Immature natural killer cell (primary cell): ENCODE measurements at regions not wholly inside any gene's neighbourhood (a gene's known extent, or its start where the extent isn't known, plus 50 kb on each side); places are given as distances from the start of the nearest gene placed in this dataset.
"Not testable (repeated sequence)": the region's sequence is repeated elsewhere in the genome, so short reads cannot be mapped to it uniquely, and the experiment has no call there.

Experiments used
- DNase-seq, 3 donors: peaks; one replicate each; pipeline ENCODE4 v3.0.0; 2022; ENCODE audit warnings: mixed read lengths in 1 of 3
- H3K27ac Mint-ChIP-seq, 6 donors: one replicate each; pipeline ENCODE4 v1.8.0; 2020; ENCODE audit warnings: mixed read lengths in 6 of 6, mild to moderate bottlenecking in 5 of 6, inconsistent platforms in 4 of 6, moderate library complexity in 3 of 6
- H3K27me3 Mint-ChIP-seq, 3 donors: one replicate each; pipeline ENCODE4 v1.8.0; 2020 to 2021; ENCODE audit warnings: low read depth in 3 of 3, mild to moderate bottlenecking in 3 of 3, mixed read lengths in 3 of 3, moderate library complexity in 3 of 3, inconsistent platforms in 1 of 3
- H3K36me3 Mint-ChIP-seq, 3 donors: one replicate each; pipeline ENCODE4 v1.8.0; 2020; ENCODE audit warnings: mixed read lengths in 3 of 3, inconsistent platforms in 2 of 3, mild to moderate bottlenecking in 2 of 3
- H3K4me1 Mint-ChIP-seq, 2 donors: one replicate each; pipeline ENCODE4 v1.8.0; 2020; ENCODE audit warnings: inconsistent platforms in 2 of 2, mild to moderate bottlenecking in 2 of 2, mixed read lengths in 2 of 2, moderate library complexity in 1 of 2
- H3K4me3 Mint-ChIP-seq, 5 donors: one replicate each; pipeline ENCODE4 v1.8.0; 2020; ENCODE audit warnings: mild to moderate bottlenecking in 5 of 5, mixed read lengths in 5 of 5, inconsistent platforms in 3 of 5, moderate library complexity in 3 of 5
- H3K9me3 Mint-ChIP-seq, 6 donors: one replicate each; pipeline ENCODE4 v1.8.0; 2020; ENCODE audit warnings: mild to moderate bottlenecking in 6 of 6, mixed read lengths in 6 of 6, inconsistent platforms in 4 of 6, moderate library complexity in 3 of 6

GRCh38 chr1:149338221-149338691 lies 136.6 kb upstream of the NBPF19 start:
- H3K27me3 Mint-ChIP-seq, H3K4me3 Mint-ChIP-seq, H3K36me3 Mint-ChIP-seq, H3K27ac Mint-ChIP-seq, DNase-seq, H3K9me3 Mint-ChIP-seq, H3K4me1 Mint-ChIP-seq: not testable (repeated sequence)

- not testable (repeated sequence) for H3K27me3 Mint-ChIP-seq, H3K9me3 Mint-ChIP-seq, H3K4me1 Mint-ChIP-seq, H3K27ac Mint-ChIP-seq, H3K4me3 Mint-ChIP-seq, H3K36me3 Mint-ChIP-seq, DNase-seq
Measured at GRCh38 chr1:149338698-149339097, 136.1 kb upstream of the NBPF19 start.

- H3K4me3 Mint-ChIP-seq, H3K9me3 Mint-ChIP-seq, H3K27me3 Mint-ChIP-seq, H3K27ac Mint-ChIP-seq, H3K36me3 Mint-ChIP-seq, H3K4me1 Mint-ChIP-seq, DNase-seq: not testable (repeated sequence)
Measured at GRCh38 chr1:149349448-149349847, 125.4 kb upstream of the NBPF19 start.

- not testable (repeated sequence) for H3K27ac Mint-ChIP-seq, H3K9me3 Mint-ChIP-seq, H3K27me3 Mint-ChIP-seq, H3K36me3 Mint-ChIP-seq, DNase-seq, H3K4me1 Mint-ChIP-seq, H3K4me3 Mint-ChIP-seq
Measured at GRCh38 chr1:149352205-149352604, 122.6 kb upstream of the NBPF19 start.

GRCh38 chr1:149354579-149354978 lies 120.3 kb upstream of the NBPF19 start:
- not testable (repeated sequence) for H3K9me3 Mint-ChIP-seq, H3K27ac Mint-ChIP-seq, H3K36me3 Mint-ChIP-seq, DNase-seq, H3K27me3 Mint-ChIP-seq, H3K4me3 Mint-ChIP-seq, H3K4me1 Mint-ChIP-seq

- H3K27ac Mint-ChIP-seq, DNase-seq, H3K27me3 Mint-ChIP-seq, H3K4me3 Mint-ChIP-seq, H3K4me1 Mint-ChIP-seq, H3K9me3 Mint-ChIP-seq, H3K36me3 Mint-ChIP-seq: not testable (repeated sequence)
Measured at GRCh38 chr1:149355748-149356147, 119.1 kb upstream of the NBPF19 start.

GRCh38 chr1:149356152-149356551 lies 118.7 kb upstream of the NBPF19 start:
- not testable (repeated sequence) for H3K4me1 Mint-ChIP-seq, H3K27ac Mint-ChIP-seq, DNase-seq, H3K36me3 Mint-ChIP-seq, H3K27me3 Mint-ChIP-seq, H3K9me3 Mint-ChIP-seq, H3K4me3 Mint-ChIP-seq

GRCh38 chr1:149360351-149360750 lies 114.5 kb upstream of the NBPF19 start:
- H3K4me3 Mint-ChIP-seq, H3K4me1 Mint-ChIP-seq, H3K27ac Mint-ChIP-seq, H3K36me3 Mint-ChIP-seq, H3K9me3 Mint-ChIP-seq, DNase-seq, H3K27me3 Mint-ChIP-seq: not testable (repeated sequence)

- not testable (repeated sequence) for H3K4me1 Mint-ChIP-seq, H3K27me3 Mint-ChIP-seq, H3K4me3 Mint-ChIP-seq, DNase-seq, H3K9me3 Mint-ChIP-seq, H3K27ac Mint-ChIP-seq, H3K36me3 Mint-ChIP-seq
Measured at GRCh38 chr1:149361310-149361709, 113.5 kb upstream of the NBPF19 start.

GRCh38 chr1:149364188-149364981 lies 110.5 kb upstream of the NBPF19 start:
- not testable (repeated sequence) for H3K9me3 Mint-ChIP-seq, H3K27me3 Mint-ChIP-seq, H3K4me1 Mint-ChIP-seq, H3K36me3 Mint-ChIP-seq, H3K4me3 Mint-ChIP-seq, DNase-seq
- peak overlapping the region in 1 of 6 donors; percentile 73 for H3K27ac Mint-ChIP-seq

GRCh38 chr1:149366402-149366801 lies 108.4 kb upstream of the NBPF19 start:
- not testable (repeated sequence) for H3K9me3 Mint-ChIP-seq, H3K27ac Mint-ChIP-seq, DNase-seq, H3K27me3 Mint-ChIP-seq, H3K4me1 Mint-ChIP-seq, H3K4me3 Mint-ChIP-seq, H3K36me3 Mint-ChIP-seq

- not testable (repeated sequence) for H3K27me3 Mint-ChIP-seq, H3K9me3 Mint-ChIP-seq, H3K4me1 Mint-ChIP-seq, H3K36me3 Mint-ChIP-seq, DNase-seq, H3K4me3 Mint-ChIP-seq
- H3K27ac Mint-ChIP-seq, result peak overlapping the region in 1 of 6 donors; percentile 58
Measured at GRCh38 chr1:149367472-149368044, 107.3 kb upstream of the NBPF19 start.

- DNase-seq, H3K4me3 Mint-ChIP-seq: not testable (repeated sequence)
Measured at GRCh38 chr1:149368337-149368736, 106.5 kb upstream of the NBPF19 start.

GRCh38 chr1:149369081-149369480 lies 105.8 kb upstream of the NBPF19 start:
- H3K27me3 Mint-ChIP-seq, H3K36me3 Mint-ChIP-seq, H3K9me3 Mint-ChIP-seq, DNase-seq, H3K4me1 Mint-ChIP-seq, H3K27ac Mint-ChIP-seq, H3K4me3 Mint-ChIP-seq: not testable (repeated sequence)

More at GRCh38 chr1:149368337-149368736, 106.5 kb upstream of the NBPF19 start:
- H3K4me1 Mint-ChIP-seq, H3K9me3 Mint-ChIP-seq, H3K27ac Mint-ChIP-seq, H3K27me3 Mint-ChIP-seq, H3K36me3 Mint-ChIP-seq: not testable (repeated sequence)

GRCh38 chr1:149371955-149372354 lies 102.9 kb upstream of the NBPF19 start:
- H3K9me3 Mint-ChIP-seq, H3K27me3 Mint-ChIP-seq, H3K27ac Mint-ChIP-seq, H3K4me1 Mint-ChIP-seq, DNase-seq, H3K4me3 Mint-ChIP-seq, H3K36me3 Mint-ChIP-seq: not testable (repeated sequence)
